NB4 (cell line): ENCODE measurements at regions not wholly inside any gene's neighbourhood (a gene's known extent, or its start where the extent isn't known, plus 50 kb on each side); places are given as distances from the start of the nearest gene placed in this dataset.

ENCODE experiments used
- POLR2A ChIP-seq: IDR thresholded peaks from 2 replicates; pipeline ENCODE4 v1.6.1; 2011; ENCODE audit warnings: mild to moderate bottlenecking; ENCODE audit not compliant: insufficient read length; ENCODE audit errors: extremely low read depth
- TF ChIP-seq, protein P1 (sequence below): IDR thresholded peaks from 2 replicates; pipeline ENCODE4 v1.6.1; 2011; ENCODE audit warnings: low read depth, low read length

DNA sequence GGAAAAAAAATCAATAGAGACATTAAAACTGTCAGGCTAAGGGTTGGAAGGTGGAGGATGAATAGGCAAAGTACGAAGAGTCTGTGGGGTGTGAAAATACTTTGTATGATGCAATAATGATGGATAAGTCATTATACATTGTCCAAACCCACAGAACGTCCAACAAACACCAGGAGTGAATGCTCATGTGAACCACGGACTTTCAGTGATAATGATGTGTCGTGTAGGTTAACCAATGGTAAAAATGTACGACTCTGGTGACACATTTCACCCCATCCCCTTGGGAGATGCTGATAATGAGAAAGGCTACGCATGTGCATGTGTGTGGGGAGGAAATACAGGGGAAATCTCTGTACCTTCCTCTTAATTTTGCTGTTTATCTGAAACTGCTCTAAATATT, 665.2 kb downstream of the FAT4 start:
- TF ChIP-seq POLR2A: no peak
- TF ChIP-seq, protein P1, sequence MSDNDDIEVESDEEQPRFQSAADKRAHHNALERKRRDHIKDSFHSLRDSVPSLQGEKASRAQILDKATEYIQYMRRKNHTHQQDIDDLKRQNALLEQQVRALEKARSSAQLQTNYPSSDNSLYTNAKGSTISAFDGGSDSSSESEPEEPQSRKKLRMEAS: no peak
